Stimulated activated CD4-positive, alpha-beta T cell treated with anti-CD3 and anti-CD28 coated beads, Interleukin-1b, Interleukin-23, amount 100 ng/mL, for 48 hours (primary cell): ENCODE measurements at regions not wholly inside any gene's neighbourhood (a gene's known extent, or its start where the extent isn't known, plus 50 kb on each side); places are given as distances from the start of the nearest gene placed in this dataset.

ENCODE experiments used
- DNase-seq: peaks from one replicate; pipeline ENCODE4 v3.0.0-alpha.2; 2020

DNA sequence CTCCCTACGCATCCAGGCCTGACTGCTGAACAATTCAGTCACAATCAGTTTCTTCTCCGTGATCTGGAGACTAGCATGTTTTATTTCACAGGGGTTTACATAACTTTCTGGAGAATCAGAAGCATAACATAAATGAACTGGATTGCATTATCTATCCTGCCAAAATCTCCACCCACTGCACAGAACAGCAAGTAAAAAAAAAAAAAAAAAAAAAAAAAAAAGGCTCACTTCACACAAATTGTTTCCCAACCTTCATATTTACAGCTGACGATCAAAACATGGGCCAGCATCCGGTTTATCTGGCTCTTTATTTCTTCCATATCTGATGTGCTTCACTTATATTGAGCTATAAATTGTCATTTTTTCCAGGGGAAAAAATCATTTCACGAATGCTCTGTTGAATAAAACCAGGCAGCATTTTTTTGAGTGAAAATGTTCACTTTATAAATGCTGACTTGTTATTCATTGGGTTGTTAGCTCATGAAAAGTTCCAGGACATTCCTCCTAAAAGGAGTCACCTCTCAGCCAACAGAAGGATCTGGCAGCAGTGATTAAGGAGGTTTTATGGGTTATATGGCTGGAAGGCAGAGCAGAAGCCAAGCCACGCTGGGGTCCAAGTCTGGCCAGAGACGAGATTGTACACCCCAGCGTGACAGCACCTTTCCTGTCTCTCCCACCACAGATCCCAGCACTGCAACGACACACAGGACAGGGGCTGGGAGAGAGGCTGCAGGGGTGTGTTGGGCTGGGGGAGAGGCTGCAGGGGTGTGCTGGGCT, 51.2 kb upstream of the GLI2 start:
- DNase-seq, result no peak

DNA sequence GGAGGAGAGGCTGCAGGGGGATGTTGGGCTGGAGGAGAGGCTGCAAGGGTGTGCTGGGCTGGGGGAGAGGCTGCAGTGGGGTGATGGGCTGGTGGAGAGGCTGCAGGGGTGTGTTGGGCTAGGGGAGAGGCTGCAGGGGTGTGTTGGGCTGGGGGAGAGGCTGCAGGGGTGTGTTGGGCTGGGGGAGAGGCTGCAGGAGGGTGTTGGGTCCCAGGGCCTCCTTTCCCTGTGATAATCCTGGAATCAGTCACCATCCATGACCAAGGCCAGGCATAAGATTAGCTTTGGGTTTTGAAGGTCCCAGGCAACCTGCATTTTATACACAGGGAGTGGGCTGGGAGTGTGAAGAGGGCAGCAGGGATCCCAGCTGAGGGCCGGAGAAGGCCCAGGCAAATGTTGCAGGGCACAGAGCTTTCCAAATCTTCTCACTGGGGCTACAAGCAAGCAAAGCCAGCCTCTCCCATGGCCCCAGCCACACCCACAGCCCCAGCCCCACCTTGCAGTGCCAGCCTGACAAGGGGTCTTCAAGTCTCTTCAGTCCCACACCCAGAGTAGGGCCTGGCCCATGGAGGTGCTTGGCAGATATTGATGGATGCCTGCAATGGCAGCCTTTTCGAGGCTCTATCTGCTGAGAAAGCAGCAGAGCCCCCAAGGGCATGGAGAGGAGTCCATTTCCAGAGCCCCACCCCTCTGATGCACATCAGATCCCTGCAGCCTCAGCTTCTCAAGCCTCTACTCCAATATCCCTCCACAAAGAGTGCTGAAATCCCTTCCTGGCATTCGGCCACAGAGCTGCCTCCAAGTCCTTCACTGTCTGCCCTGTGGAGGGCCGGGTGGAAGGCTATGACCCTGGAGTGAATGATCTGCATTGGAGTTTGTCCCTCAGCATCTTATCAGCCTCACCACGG, 50.3 kb upstream of the GLI2 start:
- no peak for DNase-seq
